ENCODE measurements at regions not wholly inside any gene's neighbourhood (a gene's known extent, or its start where the extent isn't known, plus 50 kb on each side); places are given as distances from the start of the nearest gene placed in this dataset.

DNA sequence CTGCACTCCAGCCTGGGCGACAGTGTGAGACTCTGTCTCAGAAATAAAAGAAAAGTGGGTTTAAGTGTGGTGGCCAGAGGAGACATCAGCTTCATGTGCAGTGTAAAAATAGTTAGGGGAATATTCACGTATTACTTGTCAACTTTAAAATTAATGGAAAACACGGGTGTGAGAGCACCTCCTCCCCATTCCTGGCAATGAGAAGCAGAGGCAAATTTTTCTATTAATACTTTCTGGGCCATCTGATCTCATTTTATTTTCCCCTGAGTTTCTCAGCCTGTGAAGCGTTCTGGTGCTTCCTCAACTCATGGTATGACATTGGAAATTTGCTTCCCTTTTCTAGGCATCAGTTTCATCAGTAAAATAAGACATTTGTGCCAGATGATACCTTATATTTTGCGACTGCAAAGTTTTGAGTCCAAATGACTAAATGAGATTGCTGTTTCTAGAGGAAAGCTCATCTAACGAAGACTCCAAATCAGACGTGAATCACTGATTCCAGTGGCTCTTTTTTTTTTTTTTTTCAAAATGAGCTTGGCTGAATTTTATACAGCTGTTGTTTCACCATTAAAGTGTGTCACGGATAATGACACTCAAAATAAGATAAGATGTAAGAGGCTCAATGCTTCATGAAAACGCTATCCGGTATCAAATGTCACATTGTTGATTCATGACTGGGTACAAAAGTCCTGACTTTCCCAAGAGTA lies 104.6 kb downstream of the MSX2 start:
- TF ChIP-seq, protein P1, sequence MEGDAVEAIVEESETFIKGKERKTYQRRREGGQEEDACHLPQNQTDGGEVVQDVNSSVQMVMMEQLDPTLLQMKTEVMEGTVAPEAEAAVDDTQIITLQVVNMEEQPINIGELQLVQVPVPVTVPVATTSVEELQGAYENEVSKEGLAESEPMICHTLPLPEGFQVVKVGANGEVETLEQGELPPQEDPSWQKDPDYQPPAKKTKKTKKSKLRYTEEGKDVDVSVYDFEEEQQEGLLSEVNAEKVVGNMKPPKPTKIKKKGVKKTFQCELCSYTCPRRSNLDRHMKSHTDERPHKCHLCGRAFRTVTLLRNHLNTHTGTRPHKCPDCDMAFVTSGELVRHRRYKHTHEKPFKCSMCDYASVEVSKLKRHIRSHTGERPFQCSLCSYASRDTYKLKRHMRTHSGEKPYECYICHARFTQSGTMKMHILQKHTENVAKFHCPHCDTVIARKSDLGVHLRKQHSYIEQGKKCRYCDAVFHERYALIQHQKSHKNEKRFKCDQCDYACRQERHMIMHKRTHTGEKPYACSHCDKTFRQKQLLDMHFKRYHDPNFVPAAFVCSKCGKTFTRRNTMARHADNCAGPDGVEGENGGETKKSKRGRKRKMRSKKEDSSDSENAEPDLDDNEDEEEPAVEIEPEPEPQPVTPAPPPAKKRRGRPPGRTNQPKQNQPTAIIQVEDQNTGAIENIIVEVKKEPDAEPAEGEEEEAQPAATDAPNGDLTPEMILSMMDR (IDR thresholded peaks at IDR 0.05; ENCODE audit: low read depth, low read length) = no peak
- DNase-seq (ENCODE audit: extremely low read depth, low read depth) = peak; percentile 42

DNA sequence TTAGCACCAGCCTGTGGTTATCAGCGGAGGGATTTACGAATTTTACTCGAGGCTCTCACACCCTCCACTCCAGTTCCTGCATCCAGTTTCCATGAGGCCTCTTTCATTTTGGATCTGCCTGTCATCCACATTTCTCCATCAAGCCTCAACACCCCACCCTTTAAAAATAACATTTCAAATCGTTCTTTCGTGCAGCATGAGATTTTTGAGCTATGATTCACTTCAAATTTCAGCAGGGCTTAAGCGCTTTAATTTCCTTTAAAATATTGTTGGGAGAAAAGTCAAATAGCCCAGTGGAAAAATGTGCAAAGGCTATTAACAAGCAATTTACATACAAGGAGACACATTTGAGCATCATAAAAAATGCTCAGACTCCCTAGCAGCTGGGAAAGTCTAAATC lies 103.2 kb downstream of the MSX2 start:
- DNase-seq (ENCODE audit: extremely low read depth, low read depth) = no peak
- TF ChIP-seq, protein P1 (IDR thresholded peaks at IDR 0.05; ENCODE audit: low read depth, low read length) = no peak

DNA sequence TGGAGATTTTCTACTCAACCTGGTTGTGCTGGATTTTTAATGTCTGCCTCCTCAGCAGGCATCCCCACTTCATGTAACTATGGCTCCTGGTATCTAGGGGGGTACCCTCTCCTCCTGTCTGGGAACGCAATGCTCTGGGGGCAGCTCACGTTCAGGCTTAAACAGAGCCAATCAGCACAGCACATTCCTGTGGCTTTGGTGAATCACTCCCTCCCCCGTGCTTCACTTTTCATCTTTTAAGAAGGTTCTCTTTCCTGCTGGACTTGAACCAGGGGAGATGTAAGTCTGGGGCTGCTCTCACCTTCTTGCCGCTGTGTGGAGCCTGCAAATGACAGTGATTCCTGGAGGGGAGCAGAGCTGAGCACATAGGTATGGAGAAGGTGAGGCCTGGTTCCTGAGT lies 101.2 kb downstream of the MSX2 start:
- peak; percentile 24 for DNase-seq (ENCODE audit: extremely low read depth, low read depth)
- TF ChIP-seq, protein P1 (IDR thresholded peaks at IDR 0.05; ENCODE audit: low read depth, low read length) = no peak

DNA sequence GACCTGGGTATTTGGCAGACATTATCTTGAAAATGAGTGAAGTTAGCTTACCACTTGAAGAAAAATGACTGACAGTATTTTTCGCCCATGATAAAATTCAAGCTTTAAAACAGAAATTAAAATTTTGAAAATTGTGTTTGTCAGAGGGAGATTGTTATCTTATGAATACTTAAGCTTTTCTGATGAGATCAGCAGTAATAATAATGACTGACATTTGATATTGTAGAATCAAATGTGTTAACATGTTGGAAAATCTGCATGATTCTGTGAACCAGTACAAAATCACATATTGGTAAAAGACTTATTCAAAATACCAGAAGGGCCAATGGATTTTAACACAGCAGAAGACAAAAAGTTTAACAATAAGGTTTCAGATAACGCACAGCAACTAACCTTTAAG lies 94.0 kb downstream of the MSX2 start:
- TF ChIP-seq, protein P1 (IDR thresholded peaks at IDR 0.05; ENCODE audit: low read depth, low read length) = no peak
- no peak for DNase-seq (ENCODE audit: extremely low read depth, low read depth)

DNA sequence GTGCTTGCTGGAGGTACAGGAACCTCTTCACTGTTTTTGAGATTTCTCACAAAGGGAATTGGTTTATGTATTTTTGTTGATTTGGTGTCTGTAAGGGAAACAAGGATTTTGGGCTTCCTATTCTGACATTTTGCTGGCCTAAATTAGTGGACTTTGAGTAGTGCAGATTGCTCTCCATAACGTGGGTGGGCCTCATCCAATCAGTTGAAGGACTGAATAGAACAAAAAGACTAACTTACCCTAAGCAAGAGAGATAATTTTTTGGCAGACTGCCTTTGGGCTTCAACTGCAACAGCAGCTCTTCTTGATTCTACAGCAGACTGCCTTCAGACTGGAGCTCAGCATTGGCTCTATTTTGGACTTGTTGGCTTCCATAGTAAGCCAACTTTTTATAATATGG lies 93.2 kb downstream of the MSX2 start:
- TF ChIP-seq, protein P1 (IDR thresholded peaks at IDR 0.05; ENCODE audit: low read depth, low read length) = no peak
- no peak for DNase-seq (ENCODE audit: extremely low read depth, low read depth)

DNA sequence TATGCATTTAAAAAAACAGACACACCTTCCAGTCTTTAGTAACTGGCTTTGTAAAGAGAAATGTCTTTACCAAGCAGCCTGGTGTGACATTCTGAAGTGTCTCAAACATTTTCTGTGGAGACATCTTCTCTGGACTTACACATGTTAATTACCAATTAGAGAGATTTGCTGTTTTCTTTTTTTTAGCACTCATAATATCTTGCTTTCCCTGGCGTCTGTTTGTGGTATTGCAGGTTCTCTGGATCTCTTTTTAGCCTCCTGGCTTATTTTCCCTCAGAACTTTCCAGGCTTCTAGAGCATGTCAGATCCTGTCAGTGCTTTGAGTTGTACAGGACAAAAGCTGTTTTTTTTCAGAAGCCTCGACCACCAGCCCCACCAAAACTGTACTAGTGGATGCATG lies 92.5 kb downstream of the MSX2 start:
- TF ChIP-seq, protein P1 (IDR thresholded peaks at IDR 0.05; ENCODE audit: low read depth, low read length) = peak; percentile 25
- DNase-seq (ENCODE audit: extremely low read depth, low read depth) = no peak

DNA sequence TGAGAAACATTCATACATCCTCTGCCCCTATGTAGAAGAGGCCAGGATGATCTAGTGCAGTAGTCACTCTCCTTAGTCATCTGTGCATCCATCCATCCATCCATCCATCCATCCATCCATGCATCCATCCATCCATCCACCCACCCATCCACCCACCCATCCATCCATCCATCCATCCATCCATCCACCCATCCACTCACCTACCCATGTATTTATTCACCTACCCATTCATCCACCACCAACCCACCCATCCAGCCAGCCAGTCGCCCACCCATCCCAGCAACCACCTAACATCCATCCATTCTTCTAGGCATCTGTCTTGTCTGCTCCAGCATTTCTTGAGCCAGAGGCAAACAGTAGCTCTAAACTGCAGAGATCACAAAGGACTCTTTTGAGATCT lies 87.1 kb downstream of the MSX2 start:
- TF ChIP-seq, protein P1 (IDR thresholded peaks at IDR 0.05; ENCODE audit: low read depth, low read length) = no peak
- no peak for DNase-seq (ENCODE audit: extremely low read depth, low read depth)

Measured in AG09319 (cell line).